Loucy (cell line): ENCODE measurements at regions not wholly inside any gene's neighbourhood (a gene's known extent, or its start where the extent isn't known, plus 50 kb on each side); places are given as distances from the start of the nearest gene placed in this dataset.

Source experiments
- H2AFZ ChIP-seq: fragments of 200-600 bp; sonication (generic); 2 replicates; pipeline ENCODE4 v1.6.0; 2016; ENCODE audit warnings: antibody characterized with exemption, mild to moderate bottlenecking, low read length, moderate library complexity
- H3F3A ChIP-seq: fragments of 200-600 bp; 2 replicates; pipeline ENCODE4 v1.6.0; 2016; ENCODE audit warnings: antibody characterized with exemption, low read depth, mild to moderate bottlenecking
- H3K27me3 ChIP-seq: fragments of 200-600 bp; sonication (generic); 2 replicates; pipeline ENCODE4 v1.6.1; 2014; ENCODE audit warnings: low read length, mild to moderate bottlenecking; ENCODE audit not compliant: insufficient read depth, poor library complexity, severe bottlenecking
- H3K36me3 ChIP-seq: fragments of 200-600 bp; sonication (generic); 2 replicates; pipeline ENCODE4 v1.6.1; 2016; ENCODE audit warnings: low read length; ENCODE audit not compliant: insufficient read depth
- H3K4me1 ChIP-seq: fragments of 200-600 bp; sonication (generic); 2 replicates; pipeline ENCODE4 v1.5.1; 2014; ENCODE audit warnings: low read length, mild to moderate bottlenecking; ENCODE audit not compliant: insufficient read depth, poor library complexity, severe bottlenecking
- H3K4me2 ChIP-seq: fragments of 200-600 bp; sonication (generic); 2 replicates; pipeline ENCODE4 v1.6.0; 2014; ENCODE audit warnings: antibody characterized with exemption, low read length, low read depth, mild to moderate bottlenecking; ENCODE audit not compliant: poor library complexity, severe bottlenecking
- H3K4me3 ChIP-seq: fragments of 200-600 bp; sonication (generic); 2 replicates; pipeline ENCODE4 v1.5.1; 2014; ENCODE audit warnings: low read length, mild to moderate bottlenecking, mixed read lengths; ENCODE audit not compliant: poor library complexity, severe bottlenecking
- H3K79me2 ChIP-seq: fragments of 200-600 bp; sonication (generic); 2 replicates; pipeline ENCODE4 v1.6.1; 2014; ENCODE audit warnings: low read length; ENCODE audit not compliant: insufficient read depth
- H3K9ac ChIP-seq: fragments of 200-600 bp; sonication (generic); 2 replicates; pipeline ENCODE4 v1.6.0; 2014; ENCODE audit warnings: mild to moderate bottlenecking, low read depth, low read length, moderate library complexity; ENCODE audit not compliant: poor library complexity, severe bottlenecking
- H3K9me2 ChIP-seq: fragments of 200-600 bp; sonication (generic); replicated peaks from 2 replicates; pipeline ENCODE4 v1.6.1; 2016; ENCODE audit warnings: low read depth, low read length, mixed read lengths
- H3K9me3 ChIP-seq: fragments of 200-600 bp; sonication (generic); 2 replicates; pipeline ENCODE4 v1.6.1; 2014; ENCODE audit warnings: mild to moderate bottlenecking, antibody characterized with exemption, low read length, low read depth; ENCODE audit not compliant: insufficient read depth
- H4K20me1 ChIP-seq: fragments of 200-600 bp; sonication (generic); 2 replicates; pipeline ENCODE4 v1.6.0; 2014; ENCODE audit warnings: antibody characterized with exemption, low read length, mild to moderate bottlenecking; ENCODE audit not compliant: insufficient read depth, poor library complexity, severe bottlenecking
- CTCF ChIP-seq: fragments of 200-600 bp; sonication (generic); conservative IDR thresholded peaks from 2 replicates; pipeline ENCODE4 v1.5.1; 2014; ENCODE audit warnings: mild to moderate bottlenecking, antibody characterized with exemption, low read length
- EZH2phosphoT487 ChIP-seq: fragments of 200-600 bp; IDR thresholded peaks from 2 replicates; pipeline ENCODE4 v1.6.1; 2018; ENCODE audit warnings: antibody characterized with exemption, mild to moderate bottlenecking, moderate library complexity, borderline replicate concordance

GRCh38 chr5:97545886-97546535 is 363.0 kb upstream of the RIOK2 start:
- no peaks in the 10 kb centered on the region for H3K9me2 ChIP-seq
- H3K4me2 ChIP-seq: no peak overlapping the region
- no peak overlapping the region for H2AFZ ChIP-seq
- H3K27me3 ChIP-seq: no peaks in the 10 kb centered on the region
- TF ChIP-seq EZH2phosphoT487: no peak
- H3K36me3 ChIP-seq: no peaks in the 10 kb centered on the region
- no peaks in the 10 kb centered on the region for H4K20me1 ChIP-seq
- H3K9ac ChIP-seq: no peak overlapping the region
- H3F3A ChIP-seq: no peaks in the 10 kb centered on the region
- no peaks in the 10 kb centered on the region for H3K4me1 ChIP-seq
- H3K79me2 ChIP-seq: no peaks in the 10 kb centered on the region
- no peaks in the 10 kb centered on the region for H3K9me3 ChIP-seq
- H3K4me3 ChIP-seq: no peak overlapping the region

- no peak overlapping the region for H3K9ac ChIP-seq
- no peaks in the 10 kb centered on the region for H3K36me3 ChIP-seq
- H3K9me2 ChIP-seq: no peaks in the 10 kb centered on the region
- no peaks in the 10 kb centered on the region for H3K27me3 ChIP-seq
- no peaks in the 10 kb centered on the region for H3K9me3 ChIP-seq
- H3K4me2 ChIP-seq: no peak overlapping the region
- no peaks in the 10 kb centered on the region for H3F3A ChIP-seq
- H2AFZ ChIP-seq: no peak overlapping the region
- H3K4me1 ChIP-seq: no peaks in the 10 kb centered on the region
- H3K4me3 ChIP-seq: no peak overlapping the region
- H4K20me1 ChIP-seq: no peaks in the 10 kb centered on the region
- no peaks in the 10 kb centered on the region for H3K79me2 ChIP-seq
- TF ChIP-seq CTCF (no peak), EZH2phosphoT487 (no peak)
Observed at GRCh38 chr5:97547430-97547829, 364.4 kb upstream of the RIOK2 start.

DNA sequence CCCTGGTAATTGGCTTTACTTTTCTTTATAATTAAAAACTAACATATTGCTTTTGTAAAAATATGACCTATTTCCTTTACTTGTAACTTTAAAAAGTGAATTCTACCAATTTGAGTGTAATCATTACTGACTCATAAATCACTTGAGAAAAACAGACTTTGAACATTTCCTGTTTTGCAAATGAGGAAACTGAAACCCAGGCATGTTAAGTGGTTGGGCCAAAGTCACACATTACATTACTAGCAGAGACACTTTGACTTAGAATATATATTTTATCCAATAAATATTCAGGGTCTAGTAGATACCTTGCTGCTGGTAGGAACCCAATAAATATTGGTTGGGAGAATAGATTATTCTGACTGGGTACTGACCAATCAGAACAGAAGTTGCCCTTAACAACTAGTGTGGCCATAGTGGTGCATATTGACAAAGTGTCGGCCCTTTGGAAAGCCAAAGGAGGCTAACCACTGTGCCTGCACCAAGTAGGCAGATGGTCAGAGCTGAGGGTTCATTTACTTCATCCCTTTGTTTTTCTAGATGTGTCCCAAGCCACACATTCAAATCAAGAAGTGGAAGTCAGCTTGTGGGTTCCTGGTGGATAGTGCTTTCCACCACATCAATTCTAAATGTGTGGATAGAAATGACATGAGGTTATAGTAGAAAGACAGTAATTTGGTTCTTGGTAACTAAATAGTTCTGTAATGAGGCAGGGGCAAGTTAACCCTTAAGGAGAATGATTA is 365.1 kb upstream of the RIOK2 start:
- Histone ChIP-seq H3K9me3 (no peaks in the 10 kb centered on the region), H3K79me2 (no peaks in the 10 kb centered on the region), H3F3A (no peaks in the 10 kb centered on the region), H2AFZ (no peak overlapping the region), H3K4me2 (no peak overlapping the region), H3K4me1 (no peaks in the 10 kb centered on the region), H3K9ac (no peak overlapping the region), H3K9me2 (no peaks in the 10 kb centered on the region), H3K4me3 (no peak overlapping the region), H3K36me3 (no peaks in the 10 kb centered on the region), H4K20me1 (no peaks in the 10 kb centered on the region), H3K27me3 (no peaks in the 10 kb centered on the region)
- no peak for TF ChIP-seq CTCF
- no peak for TF ChIP-seq EZH2phosphoT487
